PC-9 (cell line): ENCODE measurements at regions not wholly inside any gene's neighbourhood (a gene's known extent, or its start where the extent isn't known, plus 50 kb on each side); places are given as distances from the start of the nearest gene placed in this dataset.

Experiments
- CTCF ChIP-seq: fragments of 200-600 bp; sonication (generic); conservative IDR thresholded peaks from 2 replicates; pipeline ENCODE4 v1.6.1; 2017; ENCODE audit warnings: mixed run types, antibody characterized with exemption, mild to moderate bottlenecking, moderate library complexity
- EZH2 ChIP-seq: fragments of 200-600 bp; sonication (generic); IDR thresholded peaks from 2 replicates; pipeline ENCODE4 v1.8.0; 2017; ENCODE audit warnings: antibody characterized with exemption, low read depth

GRCh38 chr9:1845425-1845824 lies 169.7 kb upstream of the SMARCA2 start:
- TF ChIP-seq CTCF: no peak
- TF ChIP-seq EZH2: no peak
